Liver (tissue), 8 donors: ENCODE measurements at regions not wholly inside any gene's neighbourhood (a gene's known extent, or its start where the extent isn't known, plus 50 kb on each side); places are given as distances from the start of the nearest gene placed in this dataset.

ENCODE experiments used
- DNase-seq: peaks from one replicate; pipeline ENCODE4 v3.0.0-alpha.2; 2017; ENCODE audit warnings: low spot score
- H3K27ac ChIP-seq, 2 donors: one replicate each; pipeline ENCODE4 v1.7.0; 2013; ENCODE audit warnings: inconsistent platforms in 2 of 2, low read length in 2 of 2, control low read depth in 1 of 2, low read depth in 1 of 2, mild to moderate bottlenecking in 1 of 2
- H3K27me3 ChIP-seq, 4 donors: one replicate each; pipeline versions ENCODE4 v1.6.1 to v1.7.0; 2013; ENCODE audit warnings: low read length in 3 of 4, inconsistent platforms in 1 of 4, mild to moderate bottlenecking in 1 of 4, moderate library complexity in 1 of 4; ENCODE audit not compliant: control insufficient read depth in 4 of 4, insufficient read depth in 4 of 4
- H3K36me3 ChIP-seq, 4 donors: one replicate each; pipeline versions ENCODE4 v1.6.1 to v1.7.0; 2013; ENCODE audit warnings: low read length in 3 of 4, mild to moderate bottlenecking in 3 of 4, low read depth in 1 of 4, moderate library complexity in 1 of 4; ENCODE audit not compliant: control insufficient read depth in 4 of 4, insufficient read depth in 3 of 4
- H3K4me1 ChIP-seq, 4 donors: one replicate each; pipeline versions ENCODE4 v1.6.1 to v1.7.0; 2013; ENCODE audit warnings: low read length in 3 of 4, mild to moderate bottlenecking in 3 of 4, moderate library complexity in 1 of 4; ENCODE audit not compliant: control insufficient read depth in 4 of 4, insufficient read depth in 4 of 4
- H3K4me3 ChIP-seq, 3 donors: one replicate each; pipeline versions ENCODE4 v1.6.1 to v1.7.0; 2013; ENCODE audit warnings: low read length in 3 of 3, control low read depth in 1 of 3, low read depth in 1 of 3, mild to moderate bottlenecking in 1 of 3
- H3K9ac ChIP-seq, 2 donors: one replicate each; pipeline ENCODE4 v1.7.0; 2013; ENCODE audit warnings: low read length in 2 of 2, mild to moderate bottlenecking in 2 of 2, moderate library complexity in 2 of 2, control low read depth in 1 of 2, low read depth in 1 of 2
- H3K9me3 ChIP-seq, 4 donors: one replicate each; pipeline versions ENCODE4 v1.6.1 to v1.7.0; 2013; ENCODE audit warnings: low read length in 3 of 4; ENCODE audit not compliant: control insufficient read depth in 4 of 4
- ATF3 ChIP-seq: IDR thresholded peaks from 2 replicates; pipeline ENCODE4 v1.6.1; 2016; ENCODE audit warnings: antibody characterized with exemption
- CTCF ChIP-seq: fragments of 150-350 bp; IDR thresholded peaks from 2 replicates; pipeline ENCODE4 v1.5.1; 2017; ENCODE audit warnings: improper control_type of control experiment, low read depth, low read length; ENCODE audit not compliant: missing input control
- EGR1 ChIP-seq, 2 donors: IDR thresholded peaks; 2 replicates each; pipeline ENCODE4 v1.6.1; 2016 to 2018; ENCODE audit warnings: antibody characterized with exemption in 2 of 2, low read depth in 2 of 2
- FOXA1 ChIP-seq: IDR thresholded peaks from 2 replicates; pipeline ENCODE4 v1.6.1; 2016; ENCODE audit warnings: antibody characterized with exemption
- FOXA2 ChIP-seq: IDR thresholded peaks from 2 replicates; pipeline ENCODE4 v1.6.1; 2016; ENCODE audit warnings: antibody characterized with exemption
- GABPA ChIP-seq, 2 donors: IDR thresholded peaks in 1 of 2; conservative IDR thresholded peaks in 1 of 2; 2 replicates each; pipeline ENCODE4 v1.6.1; 2016; ENCODE audit warnings: antibody characterized with exemption in 2 of 2, mild to moderate bottlenecking in 1 of 2, moderate library complexity in 1 of 2
- HNF4A ChIP-seq, 2 donors: conservative IDR thresholded peaks; 2 replicates each; pipeline ENCODE4 v1.6.1; 2016; ENCODE audit warnings: antibody characterized with exemption in 2 of 2, mild to moderate bottlenecking in 2 of 2
- HNF4G ChIP-seq: IDR thresholded peaks from 2 replicates; pipeline ENCODE4 v1.6.1; 2016; ENCODE audit warnings: antibody characterized with exemption
- JUND ChIP-seq, 2 donors: IDR thresholded peaks; 2 replicates each; pipeline ENCODE4 v1.6.1; 2016; ENCODE audit warnings: antibody characterized with exemption in 2 of 2
- MAX ChIP-seq: IDR thresholded peaks from 2 replicates; pipeline ENCODE4 v1.6.1; 2016; ENCODE audit warnings: antibody characterized with exemption
- NR2F2 ChIP-seq: IDR thresholded peaks from 2 replicates; pipeline ENCODE4 v1.6.1; 2016; ENCODE audit warnings: antibody characterized with exemption
- RAD21 ChIP-seq, 2 donors: IDR thresholded peaks; 2 replicates each; pipeline ENCODE4 v1.6.1; 2016; ENCODE audit warnings: antibody characterized with exemption in 2 of 2, mild to moderate bottlenecking in 2 of 2
- REST ChIP-seq: IDR thresholded peaks from 2 replicates; pipeline ENCODE4 v1.6.1; 2016; ENCODE audit warnings: antibody characterized with exemption, mild to moderate bottlenecking
- RXRA ChIP-seq, 2 donors: IDR thresholded peaks; 2 replicates each; pipeline ENCODE4 v1.6.1; 2017 to 2018; ENCODE audit warnings: antibody characterized with exemption in 2 of 2, mild to moderate bottlenecking in 1 of 2
- SP1 ChIP-seq: IDR thresholded peaks from 2 replicates; pipeline ENCODE4 v1.6.1; 2018; ENCODE audit warnings: antibody characterized with exemption, mild to moderate bottlenecking
- TAF1 ChIP-seq: conservative IDR thresholded peaks from 2 replicates; pipeline ENCODE4 v1.6.1; 2016; ENCODE audit warnings: antibody characterized with exemption, mild to moderate bottlenecking
- YY1 ChIP-seq: IDR thresholded peaks from 2 replicates; pipeline ENCODE4 v1.6.1; 2016; ENCODE audit warnings: antibody characterized with exemption, mild to moderate bottlenecking
- ZBTB33 ChIP-seq: IDR thresholded peaks from 2 replicates; pipeline ENCODE4 v1.6.1; 2016; ENCODE audit warnings: antibody characterized with exemption
- WGBS: extraction: QIAGEN DNeasy Blood & Tissue Kit; methylation state at CpG from one replicate; pipeline ENCODE4 v1.1.7; 2013; 5-methylcytosine and 5-hydroxymethylcytosine counted together
- donor health status: healthy.
- donor health status: healthy.
- donor health status: healthy.
- donor health status: healthy.
- donor health status: healthy.

GRCh38 chr4:187307131-187307530, 583.5 kb upstream of the FAT1 start:
- Histone ChIP-seq H3K9me3 (no peaks in the 10 kb centered on the region), H3K4me1 (no peaks in the 10 kb centered on the region), H3K27me3 (no peaks in the 10 kb centered on the region), H3K4me3 (no peak overlapping the region), H3K9ac (no peak overlapping the region), H3K36me3 (no peaks in the 10 kb centered on the region), H3K27ac (no peak overlapping the region)
- 66% methylated on average over 2 of the region's 2 CpGs for WGBS
- TF ChIP-seq RAD21 (IDR thresholded peaks at IDR 0.05) = no peak
- TF ChIP-seq ATF3 = no peak
- no peak for TF ChIP-seq CTCF
- no peak for TF ChIP-seq JUND (IDR thresholded peaks at IDR 0.05)
- TF ChIP-seq HNF4G = no peak
- no peak for TF ChIP-seq GABPA (IDR thresholded peaks at IDR 0.05 in 1 of 2, conservative IDR thresholded peaks at IDR 0.05 in 1 of 2)
- no peak for TF ChIP-seq HNF4A (conservative IDR thresholded peaks at IDR 0.05)
- TF ChIP-seq FOXA2 = no peak
- no peak for TF ChIP-seq EGR1 (IDR thresholded peaks at IDR 0.05; ENCODE audit: low read depth in 2 of 2)
- TF ChIP-seq ZBTB33 = no peak
- no peak for TF ChIP-seq YY1
- TF ChIP-seq RXRA (IDR thresholded peaks at IDR 0.05) = no peak
- TF ChIP-seq TAF1 = no peak
- no peak for TF ChIP-seq NR2F2
- TF ChIP-seq MAX = no peak
- no peak for TF ChIP-seq REST
- TF ChIP-seq SP1 = no peak
- no peak for TF ChIP-seq FOXA1
- no peak for DNase-seq

- no peak overlapping the region for H3K27ac ChIP-seq
- WGBS = 61% methylated on average over 3 of the region's 3 CpGs
- H3K9me3 ChIP-seq = no peaks in the 10 kb centered on the region
- no peak for TF ChIP-seq RAD21 (IDR thresholded peaks at IDR 0.05)
- no peak for TF ChIP-seq NR2F2
- no peak for TF ChIP-seq EGR1 (IDR thresholded peaks at IDR 0.05; ENCODE audit: low read depth in 2 of 2)
- no peak for TF ChIP-seq GABPA (IDR thresholded peaks at IDR 0.05 in 1 of 2, conservative IDR thresholded peaks at IDR 0.05 in 1 of 2)
- TF ChIP-seq TAF1 = no peak
- TF ChIP-seq FOXA2 = no peak
- no peak for DNase-seq
- no peak overlapping the region for H3K9ac ChIP-seq
- H3K27me3 ChIP-seq = no peaks in the 10 kb centered on the region
- H3K4me3 ChIP-seq = no peak overlapping the region
- H3K4me1 ChIP-seq = no peaks in the 10 kb centered on the region
- no peaks in the 10 kb centered on the region for H3K36me3 ChIP-seq
Observed at GRCh38 chr4:187309456-187309855, 585.8 kb upstream of the FAT1 start.
